ENCODE measurements at regions not wholly inside any gene's neighbourhood (a gene's known extent, or its start where the extent isn't known, plus 50 kb on each side); places are given as distances from the start of the nearest gene placed in this dataset.

DNA sequence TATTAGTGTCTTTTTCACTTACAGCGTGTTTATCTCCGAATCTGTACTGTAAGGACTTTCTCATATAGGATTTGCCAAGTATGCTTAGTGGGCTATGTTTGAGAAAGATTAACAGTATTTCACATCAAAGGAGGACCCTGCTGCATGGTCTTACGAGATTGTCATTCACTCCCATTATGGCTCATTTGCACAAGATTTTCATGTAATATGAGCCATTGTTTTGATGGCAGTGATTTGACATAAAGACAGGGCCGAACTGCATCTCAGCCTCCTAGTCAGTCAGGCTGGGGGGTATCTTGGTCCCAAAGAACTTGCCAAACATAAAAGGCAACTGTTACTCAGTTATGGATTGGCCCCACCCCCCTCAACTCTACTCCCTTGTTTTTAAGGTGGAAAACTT lies 205.9 kb downstream of the ZIC1 start:
- TF ChIP-seq, protein P1, sequence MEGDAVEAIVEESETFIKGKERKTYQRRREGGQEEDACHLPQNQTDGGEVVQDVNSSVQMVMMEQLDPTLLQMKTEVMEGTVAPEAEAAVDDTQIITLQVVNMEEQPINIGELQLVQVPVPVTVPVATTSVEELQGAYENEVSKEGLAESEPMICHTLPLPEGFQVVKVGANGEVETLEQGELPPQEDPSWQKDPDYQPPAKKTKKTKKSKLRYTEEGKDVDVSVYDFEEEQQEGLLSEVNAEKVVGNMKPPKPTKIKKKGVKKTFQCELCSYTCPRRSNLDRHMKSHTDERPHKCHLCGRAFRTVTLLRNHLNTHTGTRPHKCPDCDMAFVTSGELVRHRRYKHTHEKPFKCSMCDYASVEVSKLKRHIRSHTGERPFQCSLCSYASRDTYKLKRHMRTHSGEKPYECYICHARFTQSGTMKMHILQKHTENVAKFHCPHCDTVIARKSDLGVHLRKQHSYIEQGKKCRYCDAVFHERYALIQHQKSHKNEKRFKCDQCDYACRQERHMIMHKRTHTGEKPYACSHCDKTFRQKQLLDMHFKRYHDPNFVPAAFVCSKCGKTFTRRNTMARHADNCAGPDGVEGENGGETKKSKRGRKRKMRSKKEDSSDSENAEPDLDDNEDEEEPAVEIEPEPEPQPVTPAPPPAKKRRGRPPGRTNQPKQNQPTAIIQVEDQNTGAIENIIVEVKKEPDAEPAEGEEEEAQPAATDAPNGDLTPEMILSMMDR (IDR thresholded peaks at IDR 0.05), result no peak
- TF ChIP-seq POLR2A (IDR thresholded peaks at IDR 0.05), result no peak
